Nephron progenitor cell (in vitro differentiated cells): ENCODE measurements at regions not wholly inside any gene's neighbourhood (a gene's known extent, or its start where the extent isn't known, plus 50 kb on each side); places are given as distances from the start of the nearest gene placed in this dataset.

Experiments
- DNase-seq: peaks from one replicate; pipeline ENCODE4 v3.0.0; 2021
- H3K27ac Mint-ChIP-seq: 2 replicates; pipeline ENCODE4 v1.8.0; 2021; ENCODE audit warnings: mild to moderate bottlenecking, moderate library complexity, mixed read lengths
- H3K27me3 Mint-ChIP-seq: 2 replicates; pipeline ENCODE4 v1.8.0; 2021; ENCODE audit warnings: mild to moderate bottlenecking, low read depth, mixed read lengths; ENCODE audit not compliant: poor library complexity
- H3K36me3 Mint-ChIP-seq: 2 replicates; pipeline ENCODE4 v1.8.0; 2021; ENCODE audit warnings: low read depth, mixed read lengths
- H3K4me1 Mint-ChIP-seq: 2 replicates; pipeline ENCODE4 v1.8.0; 2021; ENCODE audit warnings: mixed read lengths
- H3K4me3 Mint-ChIP-seq: 2 replicates; pipeline ENCODE4 v1.8.0; 2021; ENCODE audit warnings: mild to moderate bottlenecking, moderate library complexity, mixed read lengths
- H3K9me3 Mint-ChIP-seq: 2 replicates; pipeline ENCODE4 v1.8.0; 2021; ENCODE audit warnings: mild to moderate bottlenecking, moderate library complexity, mixed read lengths
- CTCF ChIP-seq: fragments of 200-600 bp; sonication (generic); IDR thresholded peaks from 2 replicates; pipeline ENCODE4 v1.5.0; 2021; ENCODE audit warnings: antibody characterized with exemption

- peaks cover 24% of the 10 kb centered on the region for H3K9me3 Mint-ChIP-seq
- TF ChIP-seq CTCF = no peak
- peaks cover 38% of the 10 kb centered on the region for H3K4me1 Mint-ChIP-seq
- no peak for DNase-seq
- H3K36me3 Mint-ChIP-seq = peaks cover 8% of the 10 kb centered on the region
- no peak overlapping the region for H3K4me3 Mint-ChIP-seq
- H3K27ac Mint-ChIP-seq = no peak overlapping the region
- H3K27me3 Mint-ChIP-seq = peaks cover 3% of the 10 kb centered on the region
These were observed 575.0 kb downstream of the DIAPH3 start for GRCh38 chr13:59588717-59589067.

- H3K27ac Mint-ChIP-seq = no peak overlapping the region
- no peaks in the 10 kb centered on the region for H3K36me3 Mint-ChIP-seq
- no peak for TF ChIP-seq CTCF
- DNase-seq = no peak
- no peaks in the 10 kb centered on the region for H3K4me1 Mint-ChIP-seq
- H3K9me3 Mint-ChIP-seq = peaks cover 31% of the 10 kb centered on the region
- H3K4me3 Mint-ChIP-seq = no peak overlapping the region
- H3K27me3 Mint-ChIP-seq = no peaks in the 10 kb centered on the region
These were observed 561.7 kb downstream of the DIAPH3 start for GRCh38 chr13:59601993-59602392.

GRCh38 chr13:59603646-59604045 is 560.1 kb downstream of the DIAPH3 start:
- H3K27ac Mint-ChIP-seq = no peak overlapping the region
- peaks cover 10% of the 10 kb centered on the region for H3K4me1 Mint-ChIP-seq
- no peak for TF ChIP-seq CTCF
- H3K27me3 Mint-ChIP-seq = peaks cover 3% of the 10 kb centered on the region
- no peaks in the 10 kb centered on the region for H3K36me3 Mint-ChIP-seq
- no peak overlapping the region for H3K4me3 Mint-ChIP-seq
- no peak for DNase-seq
- H3K9me3 Mint-ChIP-seq = peaks cover 27% of the 10 kb centered on the region

- H3K27ac Mint-ChIP-seq = peak overlapping the region; percentile 6
These were observed 556.6 kb downstream of the DIAPH3 start for GRCh38 chr13:59607172-59607571.

GRCh38 chr13:59607780-59608233 is 555.9 kb downstream of the DIAPH3 start:
- peaks cover 16% of the 10 kb centered on the region for H3K4me1 Mint-ChIP-seq
- peaks cover 5% of the 10 kb centered on the region for H3K9me3 Mint-ChIP-seq
- TF ChIP-seq CTCF = no peak
- H3K27me3 Mint-ChIP-seq = peaks cover 3% of the 10 kb centered on the region
- H3K36me3 Mint-ChIP-seq = no peaks in the 10 kb centered on the region
- peak overlapping the region; percentile 6 for H3K27ac Mint-ChIP-seq
- no peak for DNase-seq
- no peak overlapping the region for H3K4me3 Mint-ChIP-seq

More at GRCh38 chr13:59607172-59607571, 556.6 kb downstream of the DIAPH3 start:
- DNase-seq = no peak
- no peaks in the 10 kb centered on the region for H3K36me3 Mint-ChIP-seq
- H3K9me3 Mint-ChIP-seq = peaks cover 5% of the 10 kb centered on the region
- H3K27me3 Mint-ChIP-seq = peaks cover 3% of the 10 kb centered on the region
- H3K4me3 Mint-ChIP-seq = no peak overlapping the region
- TF ChIP-seq CTCF = no peak
- peaks cover 16% of the 10 kb centered on the region for H3K4me1 Mint-ChIP-seq

- Mint-ChIP-seq H3K9me3 (peaks cover 5% of the 10 kb centered on the region), H3K4me3 (no peak overlapping the region), H3K27me3 (peaks cover 3% of the 10 kb centered on the region), H3K4me1 (peaks cover 16% of the 10 kb centered on the region), H3K27ac (no peak overlapping the region), H3K36me3 (no peaks in the 10 kb centered on the region)
- no peak for TF ChIP-seq CTCF
- no peak for DNase-seq
These were observed 554.3 kb downstream of the DIAPH3 start for GRCh38 chr13:59609421-59609820.
